Ishikawa (cell line): ENCODE measurements at regions not wholly inside any gene's neighbourhood (a gene's known extent, or its start where the extent isn't known, plus 50 kb on each side); places are given as distances from the start of the nearest gene placed in this dataset.

ENCODE experiments used
- CEBPB ChIP-seq: IDR thresholded peaks from 2 replicates; pipeline ENCODE4 v1.6.1; 2012
- CREB1 ChIP-seq: IDR thresholded peaks from 2 replicates; pipeline ENCODE4 v1.6.1; 2012; ENCODE audit warnings: low read depth
- EGR1 ChIP-seq: IDR thresholded peaks from 2 replicates; pipeline ENCODE4 v1.6.1; 2012
- EP300 ChIP-seq: IDR thresholded peaks from 2 replicates; pipeline ENCODE4 v1.6.1; 2012; ENCODE audit warnings: borderline replicate concordance
- FOXM1 ChIP-seq: IDR thresholded peaks from 2 replicates; pipeline ENCODE4 v1.6.1; 2012; ENCODE audit warnings: low read depth, borderline replicate concordance
- NFIC ChIP-seq: IDR thresholded peaks from 2 replicates; pipeline ENCODE4 v1.6.1; 2012
- RAD21 ChIP-seq: IDR thresholded peaks from 2 replicates; pipeline ENCODE4 v1.6.1; 2012; ENCODE audit warnings: low read depth
- REST ChIP-seq: IDR thresholded peaks from 2 replicates; pipeline ENCODE4 v1.6.1; 2012; ENCODE audit warnings: low read depth, mild to moderate bottlenecking
- TAF1 ChIP-seq: IDR thresholded peaks from 2 replicates; pipeline ENCODE4 v1.6.1; 2012; ENCODE audit warnings: low read depth, mild to moderate bottlenecking
- TCF12 ChIP-seq: IDR thresholded peaks from 2 replicates; pipeline ENCODE4 v1.6.1; 2012; ENCODE audit warnings: low read depth
- TEAD4 ChIP-seq: IDR thresholded peaks from 2 replicates; pipeline ENCODE4 v1.6.1; 2012
- USF1 ChIP-seq: IDR thresholded peaks from 2 replicates; pipeline ENCODE4 v1.6.1; 2012
- YY1 ChIP-seq: IDR thresholded peaks from 2 replicates; pipeline ENCODE4 v1.6.1; 2012; ENCODE audit warnings: low read depth
- ZBTB7A ChIP-seq: IDR thresholded peaks from 2 replicates; pipeline ENCODE4 v1.6.1; 2012; ENCODE audit warnings: low read depth
- TF ChIP-seq, protein P1 (sequence below): IDR thresholded peaks from 2 replicates; pipeline ENCODE4 v1.6.1; 2012

- TF ChIP-seq TCF12 (no peak), CREB1 (no peak), FOXM1 (no peak), CEBPB (no peak), TAF1 (no peak), USF1 (no peak)
Observed at GRCh38 chr3:86175051-86175536, 815.9 kb downstream of the VGLL3 start.

DNA sequence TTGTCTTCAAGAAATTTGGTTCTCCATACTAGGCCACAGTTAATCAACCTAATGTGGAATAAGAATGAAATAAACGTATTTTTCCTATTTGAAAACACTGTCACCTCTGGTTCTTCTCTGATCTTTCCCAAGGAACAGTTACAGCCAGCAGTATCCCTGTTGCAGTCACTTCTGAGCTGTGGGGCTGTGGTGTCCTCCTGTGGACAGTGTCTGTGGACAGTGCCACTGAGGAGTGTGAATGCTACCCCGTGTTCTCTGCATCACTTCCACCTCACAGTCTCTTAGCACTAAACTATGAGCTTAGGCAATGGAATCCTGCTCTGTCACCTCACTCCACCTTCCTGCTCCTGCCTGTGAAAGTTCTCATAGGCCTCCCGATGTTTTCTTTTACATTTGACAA lies 817.5 kb downstream of the VGLL3 start:
- TF ChIP-seq EP300: no peak
- TF ChIP-seq TAF1: no peak
- TF ChIP-seq RAD21: peak; percentile 6; the same call in 1 of the 2 replicates

- TF ChIP-seq FOXM1 (no peak), EGR1 (no peak), TAF1 (no peak), TCF12 (no peak), RAD21 (no peak), ZBTB7A (no peak), NFIC (no peak), EP300 (no peak), TEAD4 (no peak), CREB1 (no peak), USF1 (no peak), REST (no peak), YY1 (no peak), CEBPB (no peak)
- TF ChIP-seq, protein P1, sequence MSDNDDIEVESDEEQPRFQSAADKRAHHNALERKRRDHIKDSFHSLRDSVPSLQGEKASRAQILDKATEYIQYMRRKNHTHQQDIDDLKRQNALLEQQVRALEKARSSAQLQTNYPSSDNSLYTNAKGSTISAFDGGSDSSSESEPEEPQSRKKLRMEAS: no peak
Observed at GRCh38 chr3:86168512-86168911, 822.4 kb downstream of the VGLL3 start.

GRCh38 chr3:86162521-86162920 lies 828.4 kb downstream of the VGLL3 start:
- TF ChIP-seq TCF12 (no peak), YY1 (no peak), TEAD4 (no peak), ZBTB7A (no peak), EP300 (no peak), CREB1 (no peak), EGR1 (no peak), FOXM1 (no peak), RAD21 (no peak), USF1 (no peak)

DNA sequence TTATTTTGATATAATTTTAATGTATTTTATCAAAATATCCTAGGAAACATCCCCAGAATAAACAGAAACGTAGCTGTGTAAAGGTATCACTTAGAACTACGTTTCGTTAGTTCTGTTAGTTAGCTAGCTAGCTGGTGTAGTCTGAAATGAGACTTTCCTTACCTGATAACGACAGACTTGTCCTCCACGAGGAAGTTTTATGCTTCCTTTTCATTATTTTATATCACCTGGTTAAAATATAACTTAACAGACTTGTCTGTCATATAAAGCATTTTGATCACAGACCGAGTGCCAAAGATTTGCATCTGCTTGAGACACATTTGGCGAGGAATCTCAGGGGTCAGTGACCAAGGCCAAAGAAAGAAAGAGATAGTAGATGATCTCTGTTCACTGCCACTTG lies 829.5 kb downstream of the VGLL3 start:
- TF ChIP-seq TCF12 (no peak), FOXM1 (no peak), RAD21 (no peak), NFIC (no peak), REST (no peak), CEBPB (no peak), CREB1 (no peak), EGR1 (no peak), ZBTB7A (no peak)
- TF ChIP-seq, protein P1: no peak

GRCh38 chr3:86152620-86153019 lies 838.3 kb downstream of the VGLL3 start:
- TF ChIP-seq TAF1: no peak
- TF ChIP-seq NFIC: no peak
- no peak for TF ChIP-seq ZBTB7A
- no peak for TF ChIP-seq RAD21
- no peak for TF ChIP-seq TCF12
- TF ChIP-seq TEAD4: no peak

GRCh38 chr3:86149054-86149453 lies 841.9 kb downstream of the VGLL3 start:
- TF ChIP-seq REST: peak; percentile 71
- no peak for TF ChIP-seq FOXM1
